SJCRH30 (cell line): ENCODE measurements at regions not wholly inside any gene's neighbourhood (a gene's known extent, or its start where the extent isn't known, plus 50 kb on each side); places are given as distances from the start of the nearest gene placed in this dataset.
A peak's percentile ranks its signal among the peaks of the same experiment; 100 is the strongest.

Experiments used
- DNase-seq, 2 experiments: peaks; one replicate each; pipeline ENCODE4 v3.0.0-alpha.2; 2015 to 2020
- H3K27ac ChIP-seq: fragments of 250-450 bp; sonication (Bioruptor Pico); 2 replicates; pipeline ENCODE4 v1.5.1; 2020; ENCODE audit warnings: mild to moderate bottlenecking, moderate library complexity
- H3K27me3 ChIP-seq: fragments of 250-450 bp; sonication (Bioruptor Pico); 2 replicates; pipeline ENCODE4 v1.5.1; 2020; ENCODE audit warnings: mild to moderate bottlenecking, moderate library complexity
- H3K36me3 ChIP-seq: fragments of 250-450 bp; sonication (Bioruptor Pico); 2 replicates; pipeline ENCODE4 v1.5.1; 2020; ENCODE audit warnings: mild to moderate bottlenecking, moderate library complexity
- H3K4me1 ChIP-seq: fragments of 250-450 bp; sonication (Bioruptor Pico); 2 replicates; pipeline ENCODE4 v1.5.1; 2020; ENCODE audit warnings: mild to moderate bottlenecking, moderate library complexity
- H3K4me3 ChIP-seq: fragments of 250-450 bp; sonication (Bioruptor Pico); 2 replicates; pipeline ENCODE4 v1.5.1; 2020; ENCODE audit warnings: mild to moderate bottlenecking, moderate library complexity
- H3K9me3 ChIP-seq: fragments of 250-450 bp; sonication (Bioruptor Pico); replicated peaks from 2 replicates; pipeline ENCODE4 v1.5.1; 2020; ENCODE audit warnings: mild to moderate bottlenecking, moderate library complexity

GRCh38 chr11:121743285-121743684, 290.5 kb upstream of the SORL1-AS1 start:
- Histone ChIP-seq H3K9me3 (peaks cover 12% of the 10 kb centered on the region), H3K36me3 (no peaks in the 10 kb centered on the region; the same call in 1 of the 2 replicates), H3K27ac (no peak overlapping the region), H3K4me1 (no peaks in the 10 kb centered on the region), H3K27me3 (no peaks in the 10 kb centered on the region), H3K4me3 (no peak overlapping the region)
- DNase-seq: no peak

- Histone ChIP-seq H3K27me3 (no peaks in the 10 kb centered on the region), H3K4me3 (no peak overlapping the region), H3K36me3 (no peaks in the 10 kb centered on the region; the same call in 1 of the 2 replicates), H3K4me1 (no peaks in the 10 kb centered on the region), H3K27ac (no peak overlapping the region), H3K9me3 (peaks cover 12% of the 10 kb centered on the region)
- DNase-seq: peak; percentile 28 to 31
Observed at GRCh38 chr11:121741761-121742361, 289.1 kb upstream of the SORL1-AS1 start.

- no peak for DNase-seq
- Histone ChIP-seq H3K27me3 (no peaks in the 10 kb centered on the region), H3K27ac (no peak overlapping the region), H3K9me3 (peaks cover 12% of the 10 kb centered on the region), H3K36me3 (no peaks in the 10 kb centered on the region; the same call in 1 of the 2 replicates), H3K4me1 (no peaks in the 10 kb centered on the region), H3K4me3 (no peak overlapping the region)
Observed at GRCh38 chr11:121741351-121741760, 288.6 kb upstream of the SORL1-AS1 start.

DNA sequence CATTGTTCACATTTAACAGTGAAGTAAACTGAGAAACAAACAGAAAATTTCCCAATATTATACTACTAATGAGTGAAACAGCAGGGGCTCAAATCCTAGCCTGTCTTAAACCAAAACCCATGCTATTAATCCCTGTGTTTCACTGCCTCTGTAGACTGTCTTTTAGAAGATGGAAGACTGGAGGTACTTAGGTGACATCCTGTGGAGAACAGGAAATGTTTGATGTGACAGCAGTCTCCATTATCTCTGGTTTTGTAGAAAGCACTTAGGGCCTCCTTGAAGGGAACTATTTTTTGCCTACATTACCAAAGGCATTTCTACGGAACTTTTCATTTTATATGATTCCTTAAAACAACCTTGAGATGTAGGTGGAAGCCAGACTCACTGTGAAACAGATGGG, 288.1 kb upstream of the SORL1-AS1 start:
- Histone ChIP-seq H3K27ac (no peak overlapping the region), H3K27me3 (no peaks in the 10 kb centered on the region), H3K4me1 (no peaks in the 10 kb centered on the region), H3K4me3 (no peak overlapping the region), H3K9me3 (peaks cover 12% of the 10 kb centered on the region), H3K36me3 (no peaks in the 10 kb centered on the region; the same call in 1 of the 2 replicates)
- no peak for DNase-seq

- Histone ChIP-seq H3K9me3 (peaks cover 4% of the 10 kb centered on the region; the same call in 1 of the 2 replicates), H3K27ac (no peak overlapping the region), H3K4me1 (no peaks in the 10 kb centered on the region), H3K36me3 (no peaks in the 10 kb centered on the region), H3K27me3 (no peaks in the 10 kb centered on the region), H3K4me3 (no peak overlapping the region)
- no peak for DNase-seq
Observed at GRCh38 chr11:121733858-121734257, 281.1 kb upstream of the SORL1-AS1 start.

GRCh38 chr11:121727942-121728341, 275.2 kb upstream of the SORL1-AS1 start:
- H3K4me1 ChIP-seq: no peaks in the 10 kb centered on the region
- H3K36me3 ChIP-seq: no peaks in the 10 kb centered on the region
- no peak for DNase-seq
- H3K27me3 ChIP-seq: no peaks in the 10 kb centered on the region
- no peak overlapping the region for H3K4me3 ChIP-seq
- H3K9me3 ChIP-seq: no peaks in the 10 kb centered on the region; the same call in 1 of the 2 replicates
- no peak overlapping the region for H3K27ac ChIP-seq

- Histone ChIP-seq H3K27me3 (no peaks in the 10 kb centered on the region), H3K27ac (peak overlapping the region; percentile 86), H3K4me3 (peak overlapping the region; percentile 56), H3K4me1 (no peaks in the 10 kb centered on the region), H3K9me3 (no peaks in the 10 kb centered on the region), H3K36me3 (no peaks in the 10 kb centered on the region)
- DNase-seq: peak in 1 of 2 experiments; percentile 20
Observed at GRCh38 chr11:121723246-121723741, 270.5 kb upstream of the SORL1-AS1 start.

DNA sequence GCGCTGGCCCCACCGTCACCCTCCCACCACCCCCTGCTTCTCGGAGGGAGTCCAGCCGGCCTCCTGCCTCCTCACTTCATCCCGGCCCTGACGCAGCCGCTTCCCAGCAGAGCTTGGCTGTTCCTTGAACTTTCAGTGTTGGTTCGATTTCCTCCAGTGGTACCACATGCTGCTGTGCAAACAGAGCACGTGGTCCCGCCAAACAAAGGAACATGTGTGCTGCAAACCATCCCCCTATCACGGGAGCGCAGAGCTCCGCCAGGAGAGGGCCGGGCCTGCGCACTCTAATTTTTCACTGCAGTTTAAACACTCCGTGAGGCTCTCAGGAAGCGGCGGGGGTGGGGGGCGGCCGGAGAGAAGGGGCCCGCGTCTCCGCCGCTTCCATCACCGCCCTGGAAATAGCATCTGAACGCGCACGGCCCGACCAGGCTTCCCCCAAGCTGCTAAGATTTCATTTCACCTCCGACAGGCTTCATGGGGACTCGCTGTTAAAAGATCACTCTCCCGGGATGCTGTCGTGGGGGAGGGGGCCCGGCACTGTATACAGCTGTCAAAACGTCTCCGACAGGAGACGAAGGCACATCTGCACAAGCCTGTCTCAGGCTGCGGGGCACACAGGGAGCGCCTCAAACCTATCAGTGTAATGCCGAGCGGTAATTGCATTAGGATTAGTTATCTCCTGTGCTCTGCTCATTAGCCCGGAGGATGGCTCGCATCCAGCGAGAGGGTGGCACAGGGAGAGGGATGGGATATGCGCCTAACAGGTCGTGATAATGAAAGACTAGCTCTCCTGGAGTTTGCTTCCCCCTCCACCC, 269.9 kb upstream of the SORL1-AS1 start:
- Histone ChIP-seq H3K4me3 (peak overlapping the region; percentile 56), H3K36me3 (no peaks in the 10 kb centered on the region), H3K9me3 (no peaks in the 10 kb centered on the region), H3K4me1 (no peaks in the 10 kb centered on the region), H3K27me3 (no peaks in the 10 kb centered on the region), H3K27ac (peak overlapping the region; percentile 86)
- peak; percentile 72 for DNase-seq

DNA sequence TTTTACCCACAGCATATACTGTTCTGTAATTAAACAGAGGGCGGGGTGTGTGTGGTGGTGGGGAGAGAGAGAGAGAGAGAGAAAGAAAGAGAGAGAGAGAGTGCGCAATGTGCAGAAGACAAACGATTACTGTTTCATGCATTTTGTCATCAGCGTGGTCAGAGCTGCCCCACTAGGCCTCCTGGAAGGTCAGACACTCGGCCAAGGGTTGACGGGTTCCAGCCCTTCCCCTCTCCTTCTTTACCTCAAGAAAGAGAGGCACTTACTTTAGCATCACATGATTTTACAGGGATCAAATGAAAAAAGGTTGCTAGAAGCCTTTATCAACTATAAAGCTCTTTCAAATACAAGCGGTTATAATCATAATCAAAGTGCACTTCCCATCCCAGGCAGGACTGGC, 269.2 kb upstream of the SORL1-AS1 start:
- DNase-seq: no peak
- Histone ChIP-seq H3K27ac (peak overlapping the region; percentile 86), H3K27me3 (no peaks in the 10 kb centered on the region), H3K4me3 (peak overlapping the region; percentile 56), H3K4me1 (no peaks in the 10 kb centered on the region), H3K9me3 (no peaks in the 10 kb centered on the region), H3K36me3 (no peaks in the 10 kb centered on the region)

DNA sequence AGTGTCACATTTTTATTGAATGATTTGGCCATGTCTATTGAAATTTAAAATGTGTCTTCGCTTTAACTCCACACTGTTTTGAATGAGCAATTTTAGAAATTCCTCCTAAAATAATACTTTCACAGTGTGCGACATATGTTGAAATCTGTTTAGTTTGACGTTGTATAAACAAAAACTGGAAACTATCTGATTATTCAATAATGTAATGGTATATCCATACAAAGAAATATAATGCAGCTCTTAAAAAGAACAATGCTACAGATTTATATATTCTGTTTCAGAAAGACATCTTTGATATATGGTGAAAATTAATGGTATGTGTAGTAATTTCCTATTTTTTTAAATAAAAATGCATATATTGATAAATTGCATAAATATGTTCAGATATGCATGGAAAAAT, 268.7 kb upstream of the SORL1-AS1 start:
- H3K36me3 ChIP-seq: no peaks in the 10 kb centered on the region
- no peak overlapping the region for H3K4me3 ChIP-seq
- no peak overlapping the region for H3K27ac ChIP-seq
- DNase-seq: no peak
- no peaks in the 10 kb centered on the region for H3K27me3 ChIP-seq
- peaks cover 3% of the 10 kb centered on the region for H3K4me1 ChIP-seq
- no peaks in the 10 kb centered on the region for H3K9me3 ChIP-seq

DNA sequence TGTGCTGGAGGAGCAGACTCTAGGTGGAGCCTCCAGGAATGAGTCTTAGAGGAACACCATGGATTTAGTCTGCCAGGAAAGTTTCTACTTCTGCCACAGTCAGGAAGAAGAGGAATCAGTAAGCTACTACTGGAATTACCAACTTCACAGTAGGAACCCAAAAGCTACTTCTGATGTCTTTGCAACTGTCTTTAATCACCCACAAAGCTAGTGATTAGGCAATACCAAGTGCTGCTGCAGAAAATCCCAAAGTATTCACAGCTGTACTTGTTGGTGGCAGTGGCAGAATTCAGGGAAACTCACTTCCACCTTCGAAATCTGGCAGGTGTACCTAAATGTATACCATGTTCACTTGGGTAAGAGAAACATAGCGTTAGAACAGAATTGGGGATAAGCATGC, 264.5 kb upstream of the SORL1-AS1 start:
- no peak for DNase-seq
- H3K27ac ChIP-seq: no peak overlapping the region
- H3K36me3 ChIP-seq: no peaks in the 10 kb centered on the region
- no peak overlapping the region for H3K4me3 ChIP-seq
- peaks cover 14% of the 10 kb centered on the region for H3K4me1 ChIP-seq
- no peaks in the 10 kb centered on the region for H3K27me3 ChIP-seq
- no peaks in the 10 kb centered on the region for H3K9me3 ChIP-seq

DNA sequence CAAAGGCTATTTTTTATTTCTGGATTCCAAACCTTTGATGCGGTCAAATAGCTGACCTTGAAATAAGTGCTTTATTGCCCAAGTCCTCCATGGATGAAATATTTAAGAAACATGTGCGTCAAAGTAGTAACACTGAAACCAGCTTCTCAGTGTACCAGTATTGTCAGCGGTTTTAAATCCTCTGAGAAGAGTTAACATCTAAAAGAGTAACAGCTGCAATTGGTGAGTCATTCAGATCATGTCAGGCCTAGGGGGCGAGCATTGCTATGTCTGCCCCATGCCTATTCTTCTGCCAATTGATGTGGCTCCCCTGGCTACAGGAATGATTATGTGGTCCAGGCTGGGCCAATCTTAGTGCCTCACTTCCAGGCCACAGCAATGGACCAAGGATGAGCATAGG, 263.3 kb upstream of the SORL1-AS1 start:
- Histone ChIP-seq H3K36me3 (no peaks in the 10 kb centered on the region), H3K4me1 (peaks cover 14% of the 10 kb centered on the region), H3K4me3 (no peak overlapping the region), H3K27ac (no peak overlapping the region), H3K9me3 (no peaks in the 10 kb centered on the region), H3K27me3 (no peaks in the 10 kb centered on the region)
- DNase-seq: peak; percentile 58 to 78

DNA sequence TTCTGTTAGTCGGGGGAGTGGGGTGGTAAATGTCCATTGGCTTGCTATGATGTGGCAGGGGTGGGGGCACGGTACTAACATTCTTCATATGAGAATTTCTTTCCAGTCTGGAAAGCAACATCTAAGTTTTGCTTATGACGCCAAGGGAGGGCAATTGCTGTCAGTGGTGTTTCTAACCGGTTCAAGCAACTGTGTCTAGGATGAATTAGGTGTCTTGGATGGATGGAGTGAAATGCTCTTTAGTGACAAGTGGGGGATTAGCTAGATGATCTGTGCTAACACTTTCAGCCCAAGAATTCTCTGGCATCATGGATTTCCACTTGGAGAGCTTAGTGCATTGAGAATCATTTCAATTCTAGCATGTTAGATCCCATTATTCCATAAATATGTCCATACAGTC, 262.6 kb upstream of the SORL1-AS1 start:
- Histone ChIP-seq H3K27ac (no peak overlapping the region), H3K4me3 (no peak overlapping the region), H3K4me1 (peaks cover 14% of the 10 kb centered on the region), H3K9me3 (no peaks in the 10 kb centered on the region), H3K27me3 (no peaks in the 10 kb centered on the region), H3K36me3 (no peaks in the 10 kb centered on the region)
- DNase-seq: no peak

DNA sequence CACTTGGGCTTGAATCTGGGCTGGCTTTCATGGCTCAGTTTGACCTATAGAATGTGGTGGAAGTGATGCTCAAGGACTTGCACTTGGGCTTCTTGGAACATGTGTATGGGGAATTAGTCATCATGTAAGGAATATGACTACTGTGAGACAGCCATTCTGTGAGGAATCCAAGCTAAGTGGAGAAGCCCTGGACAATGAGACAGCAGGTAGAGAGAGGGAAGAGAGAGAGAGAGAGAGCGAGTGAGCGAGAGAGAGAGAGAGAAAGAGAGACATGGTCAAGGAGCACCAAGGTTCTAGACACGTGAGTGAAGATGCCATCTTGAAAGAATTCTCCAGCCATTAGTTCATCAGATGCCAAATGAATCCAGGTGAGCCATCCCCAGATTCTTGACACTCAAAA, 261.6 kb upstream of the SORL1-AS1 start:
- DNase-seq: no peak
- H3K27me3 ChIP-seq: no peaks in the 10 kb centered on the region
- no peak overlapping the region for H3K4me3 ChIP-seq
- H3K9me3 ChIP-seq: no peaks in the 10 kb centered on the region
- no peaks in the 10 kb centered on the region for H3K36me3 ChIP-seq
- peaks cover 14% of the 10 kb centered on the region for H3K4me1 ChIP-seq
- H3K27ac ChIP-seq: no peak overlapping the region

DNA sequence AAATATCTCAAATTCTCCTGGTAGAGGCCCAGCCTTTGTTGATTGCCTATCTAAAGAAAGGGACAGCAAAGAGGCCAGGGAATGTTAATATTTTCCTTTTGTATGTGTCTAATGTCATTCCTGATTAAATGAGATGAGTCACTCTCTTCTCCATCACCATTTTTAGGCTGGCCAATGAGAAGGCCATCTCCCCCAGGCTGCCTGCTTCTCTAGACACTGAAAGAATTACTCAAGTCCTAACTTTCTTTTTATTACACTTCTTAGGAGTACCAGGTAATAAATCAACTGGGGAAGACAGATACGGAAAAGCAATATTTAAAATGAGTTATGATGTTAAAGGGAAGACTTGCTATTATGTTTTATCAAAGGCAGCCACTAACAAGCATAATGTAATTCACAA, 259.2 kb upstream of the SORL1-AS1 start:
- H3K27ac ChIP-seq: no peak overlapping the region
- H3K9me3 ChIP-seq: no peaks in the 10 kb centered on the region
- no peak overlapping the region for H3K4me3 ChIP-seq
- H3K36me3 ChIP-seq: no peaks in the 10 kb centered on the region
- peaks cover 14% of the 10 kb centered on the region for H3K4me1 ChIP-seq
- H3K27me3 ChIP-seq: no peaks in the 10 kb centered on the region
- DNase-seq: no peak
